ENCODE measurements at regions not wholly inside any gene's neighbourhood (a gene's known extent, or its start where the extent isn't known, plus 50 kb on each side); places are given as distances from the start of the nearest gene placed in this dataset.

DNA sequence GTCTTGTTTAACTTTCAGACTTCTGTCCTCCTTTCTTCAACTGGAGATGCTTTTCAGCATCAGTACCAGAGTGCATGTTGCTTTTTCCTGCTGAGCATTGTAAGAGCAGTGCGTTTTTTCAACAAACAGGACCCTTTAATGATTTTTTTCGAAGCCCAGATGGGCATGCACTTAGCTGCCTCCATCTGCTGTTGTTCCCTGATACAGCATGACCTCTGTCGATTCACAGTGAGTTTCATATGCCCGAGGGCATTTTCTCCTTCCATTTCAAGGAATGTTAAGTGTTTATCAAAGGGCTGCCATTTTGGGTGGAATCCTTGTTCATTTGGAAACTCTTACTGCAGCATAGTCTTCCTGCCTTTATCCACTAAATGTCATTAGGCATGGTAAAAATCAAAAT, 428.6 kb downstream of the DTHD1 start:
- Histone ChIP-seq H3K4me1 (ENCODE audit: insufficient read depth, low read length) (no peaks in the 10 kb centered on the region), H3K9me3 (ENCODE audit: control insufficient read depth in 1 of 2, insufficient read depth in 1 of 2, low read length in 2 of 2) (no peaks in the 10 kb centered on the region), H3K4me3 (ENCODE audit: low read length) (no peak overlapping the region), H3K27ac (ENCODE audit: low read depth in 1 of 2, low read length in 2 of 2) (no peak overlapping the region), H3K36me3 (ENCODE audit: insufficient read depth, low read length) (no peaks in the 10 kb centered on the region), H3K27me3 (ENCODE audit: control insufficient read depth in 1 of 2, insufficient read depth in 2 of 2, low read length in 2 of 2) (no peaks in the 10 kb centered on the region)
- Mint-ChIP-seq H3K4me3 (no peak overlapping the region), H3K4me1 (ENCODE audit: low read depth) (no peaks in the 10 kb centered on the region), H3K27ac (no peak overlapping the region), H3K9me3 (no peaks in the 10 kb centered on the region), H3K36me3 (ENCODE audit: low read depth) (no peaks in the 10 kb centered on the region), H3K27me3 (no peaks in the 10 kb centered on the region)
- TF ChIP-seq, protein P1, sequence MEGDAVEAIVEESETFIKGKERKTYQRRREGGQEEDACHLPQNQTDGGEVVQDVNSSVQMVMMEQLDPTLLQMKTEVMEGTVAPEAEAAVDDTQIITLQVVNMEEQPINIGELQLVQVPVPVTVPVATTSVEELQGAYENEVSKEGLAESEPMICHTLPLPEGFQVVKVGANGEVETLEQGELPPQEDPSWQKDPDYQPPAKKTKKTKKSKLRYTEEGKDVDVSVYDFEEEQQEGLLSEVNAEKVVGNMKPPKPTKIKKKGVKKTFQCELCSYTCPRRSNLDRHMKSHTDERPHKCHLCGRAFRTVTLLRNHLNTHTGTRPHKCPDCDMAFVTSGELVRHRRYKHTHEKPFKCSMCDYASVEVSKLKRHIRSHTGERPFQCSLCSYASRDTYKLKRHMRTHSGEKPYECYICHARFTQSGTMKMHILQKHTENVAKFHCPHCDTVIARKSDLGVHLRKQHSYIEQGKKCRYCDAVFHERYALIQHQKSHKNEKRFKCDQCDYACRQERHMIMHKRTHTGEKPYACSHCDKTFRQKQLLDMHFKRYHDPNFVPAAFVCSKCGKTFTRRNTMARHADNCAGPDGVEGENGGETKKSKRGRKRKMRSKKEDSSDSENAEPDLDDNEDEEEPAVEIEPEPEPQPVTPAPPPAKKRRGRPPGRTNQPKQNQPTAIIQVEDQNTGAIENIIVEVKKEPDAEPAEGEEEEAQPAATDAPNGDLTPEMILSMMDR (IDR thresholded peaks at IDR 0.05) = no peak
- ATAC-seq (ENCODE audit: poor library complexity) (no peak), DNase-seq (no peak)
- POLR2A ChIA-PET = no interaction called here
- intact Hi-C loops (cut with DNase I, micrococcal nuclease) = no loop called here
- CTCF ChIA-PET = no interaction called here

DNA sequence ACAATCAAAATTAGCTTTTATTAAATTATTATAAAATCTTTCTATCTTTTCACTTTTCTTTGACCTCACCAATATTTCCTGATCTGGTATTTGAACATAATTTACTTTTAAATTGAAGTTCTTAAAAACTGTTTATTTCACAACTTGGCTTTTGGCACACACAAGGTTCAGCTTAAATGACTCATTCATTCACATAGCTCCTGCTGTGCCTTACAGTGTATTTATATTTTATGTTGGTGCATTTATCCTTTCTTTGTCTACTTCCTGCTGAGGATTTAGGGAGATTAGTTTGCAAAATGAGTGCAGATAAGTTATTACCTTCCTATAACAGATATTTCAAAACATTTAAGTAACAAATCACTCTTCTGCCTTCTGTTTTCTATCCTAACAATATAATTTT, 430.6 kb downstream of the DTHD1 start:
- Histone ChIP-seq H3K27ac (ENCODE audit: low read depth in 1 of 2, low read length in 2 of 2) (no peak overlapping the region), H3K9me3 (ENCODE audit: control insufficient read depth in 1 of 2, insufficient read depth in 1 of 2, low read length in 2 of 2) (no peaks in the 10 kb centered on the region), H3K4me3 (ENCODE audit: low read length) (no peak overlapping the region), H3K36me3 (ENCODE audit: insufficient read depth, low read length) (no peaks in the 10 kb centered on the region), H3K4me1 (ENCODE audit: insufficient read depth, low read length) (no peaks in the 10 kb centered on the region), H3K27me3 (ENCODE audit: control insufficient read depth in 1 of 2, insufficient read depth in 2 of 2, low read length in 2 of 2) (no peaks in the 10 kb centered on the region)
- no peak for DNase-seq
- Mint-ChIP-seq H3K27me3 (no peaks in the 10 kb centered on the region), H3K4me3 (no peak overlapping the region), H3K9me3 (no peaks in the 10 kb centered on the region), H3K4me1 (ENCODE audit: low read depth) (no peaks in the 10 kb centered on the region), H3K36me3 (ENCODE audit: low read depth) (no peaks in the 10 kb centered on the region), H3K27ac (no peak overlapping the region)
- intact Hi-C loops (cut with DNase I, micrococcal nuclease) = no loop called here
- ChIA-PET POLR2A (no interaction called here), CTCF (no interaction called here)
- TF ChIP-seq, protein P1 (IDR thresholded peaks at IDR 0.05) = no peak
- ATAC-seq (ENCODE audit: poor library complexity) = no peak

DNA sequence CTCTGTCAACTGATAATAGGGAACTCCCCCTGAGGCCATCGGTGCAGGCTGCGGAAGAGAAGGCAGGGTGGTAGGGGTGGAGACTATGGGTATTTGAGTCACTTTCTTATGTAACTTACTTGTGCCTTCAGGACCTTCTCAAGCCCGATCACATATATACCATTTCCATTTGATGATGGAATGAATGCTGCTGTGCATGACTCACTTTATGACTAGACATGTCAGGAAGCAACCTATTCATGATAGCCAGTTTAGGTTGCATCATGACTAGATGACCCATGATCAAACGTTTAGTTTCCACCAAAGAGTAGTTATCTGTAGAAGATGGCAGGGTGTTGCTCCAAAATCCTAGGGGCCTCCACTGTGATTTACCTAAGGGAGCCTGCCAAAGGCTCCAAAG, 435.5 kb downstream of the DTHD1 start:
- H3K27ac ChIP-seq (ENCODE audit: low read depth in 1 of 2, low read length in 2 of 2) = no peak overlapping the region
- H3K27me3 Mint-ChIP-seq = no peaks in the 10 kb centered on the region
- intact Hi-C loops (cut with DNase I, micrococcal nuclease) = no loop called here
- H3K36me3 Mint-ChIP-seq (ENCODE audit: low read depth) = no peaks in the 10 kb centered on the region
- no peaks in the 10 kb centered on the region for H3K4me1 Mint-ChIP-seq (ENCODE audit: low read depth)
- CTCF ChIA-PET = no interaction called here
- H3K4me1 ChIP-seq (ENCODE audit: insufficient read depth, low read length) = no peaks in the 10 kb centered on the region
- ATAC-seq (ENCODE audit: poor library complexity) (no peak), DNase-seq (no peak)
- no peaks in the 10 kb centered on the region for H3K27me3 ChIP-seq (ENCODE audit: control insufficient read depth in 1 of 2, insufficient read depth in 2 of 2, low read length in 2 of 2)
- TF ChIP-seq, protein P1 (IDR thresholded peaks at IDR 0.05) = no peak
- no peaks in the 10 kb centered on the region for H3K36me3 ChIP-seq (ENCODE audit: insufficient read depth, low read length)
- no peaks in the 10 kb centered on the region for H3K9me3 Mint-ChIP-seq
- POLR2A ChIA-PET = no interaction called here
- no peak overlapping the region for H3K27ac Mint-ChIP-seq
- no peak overlapping the region for H3K4me3 ChIP-seq (ENCODE audit: low read length)
- H3K9me3 ChIP-seq (ENCODE audit: control insufficient read depth in 1 of 2, insufficient read depth in 1 of 2, low read length in 2 of 2) = no peaks in the 10 kb centered on the region
- H3K4me3 Mint-ChIP-seq = no peak overlapping the region

All from CD4-positive, alpha-beta T cell (primary cell).